ENCODE measurements at regions not wholly inside any gene's neighbourhood (a gene's known extent, or its start where the extent isn't known, plus 50 kb on each side); places are given as distances from the start of the nearest gene placed in this dataset.

GRCh38 chr2:2569306-2569705, 238.2 kb upstream of the MYT1L start:
- DNase-seq (ENCODE audit: low read depth), result no peak

- DNase-seq (ENCODE audit: low read depth), result no peak
These were observed 237.3 kb upstream of the MYT1L start for GRCh38 chr2:2568411-2568810.

- no peak for DNase-seq (ENCODE audit: low read depth)
These were observed 236.7 kb upstream of the MYT1L start for GRCh38 chr2:2567776-2568175.

- no peak for DNase-seq (ENCODE audit: low read depth)
These were observed 235.6 kb upstream of the MYT1L start for GRCh38 chr2:2566396-2567323.

- no peak for DNase-seq (ENCODE audit: low read depth)
These were observed 234.6 kb upstream of the MYT1L start for GRCh38 chr2:2565671-2566070.

- no peak for DNase-seq (ENCODE audit: low read depth)
These were observed 233.4 kb upstream of the MYT1L start for GRCh38 chr2:2564300-2565078.

GRCh38 chr2:2563309-2563860, 232.3 kb upstream of the MYT1L start:
- DNase-seq (ENCODE audit: low read depth), result no peak

- no peak for DNase-seq (ENCODE audit: low read depth)
These were observed 231.8 kb upstream of the MYT1L start for GRCh38 chr2:2562867-2563266.

- DNase-seq (ENCODE audit: low read depth), result no peak
These were observed 230.4 kb upstream of the MYT1L start for GRCh38 chr2:2561346-2562095.

GRCh38 chr2:2560374-2561015, 229.4 kb upstream of the MYT1L start:
- DNase-seq (ENCODE audit: low read depth), result no peak

GRCh38 chr2:2558476-2558875, 227.4 kb upstream of the MYT1L start:
- no peak for DNase-seq (ENCODE audit: low read depth)

GRCh38 chr2:2557475-2557874, 226.4 kb upstream of the MYT1L start:
- no peak for DNase-seq (ENCODE audit: low read depth)

GRCh38 chr2:2550856-2551255, 219.8 kb upstream of the MYT1L start:
- no peak for DNase-seq (ENCODE audit: low read depth)

- no peak for DNase-seq (ENCODE audit: low read depth)
These were observed 216.8 kb upstream of the MYT1L start for GRCh38 chr2:2547911-2548310.

GRCh38 chr2:2547451-2547850, 216.4 kb upstream of the MYT1L start:
- no peak for DNase-seq (ENCODE audit: low read depth)

- DNase-seq (ENCODE audit: low read depth), result no peak
These were observed 215.0 kb upstream of the MYT1L start for GRCh38 chr2:2546046-2546445.

GRCh38 chr2:2542966-2543611, 212.0 kb upstream of the MYT1L start:
- no peak for DNase-seq (ENCODE audit: low read depth)

GRCh38 chr2:2542316-2542715, 211.2 kb upstream of the MYT1L start:
- DNase-seq (ENCODE audit: low read depth), result no peak

GRCh38 chr2:2540406-2540805, 209.3 kb upstream of the MYT1L start:
- DNase-seq (ENCODE audit: low read depth), result no peak

- DNase-seq (ENCODE audit: low read depth), result no peak
These were observed 205.5 kb upstream of the MYT1L start for GRCh38 chr2:2536416-2537056.

GRCh38 chr2:2530334-2530733, 199.3 kb upstream of the MYT1L start:
- no peak for DNase-seq (ENCODE audit: low read depth)

All from stimulated activated CD8-positive, alpha-beta memory T cell treated with anti-CD3 and anti-CD28 coated beads, Interleukin-7, amount 100 ng/mL, for 24 hours (primary cell).